HG03139 (cell line): ENCODE measurements at regions not wholly inside any gene's neighbourhood (a gene's known extent, or its start where the extent isn't known, plus 50 kb on each side); places are given as distances from the start of the nearest gene placed in this dataset.
"Not testable (repeated sequence)": the region's sequence is repeated elsewhere in the genome, so short reads cannot be mapped to it uniquely, and the experiment has no call there.

Experiments used
- ATAC-seq: cut with Tn5 transposase; IDR thresholded peaks from one replicate; pipeline ENCODE4 v1.9.1; 2021; ENCODE audit not compliant: unreplicated experiment

GRCh38 chr5:85647349-85648127 lies 970.2 kb upstream of the COX7C start:
- ATAC-seq = no peak

- no peak for ATAC-seq
Measured at GRCh38 chr5:85648495-85648894, 969.2 kb upstream of the COX7C start.

GRCh38 chr5:85651731-85652130 lies 966.0 kb upstream of the COX7C start:
- no peak for ATAC-seq

- not testable (repeated sequence) for ATAC-seq
Measured at GRCh38 chr5:85654144-85654543, 963.6 kb upstream of the COX7C start.

GRCh38 chr5:85656050-85656449 lies 961.7 kb upstream of the COX7C start:
- ATAC-seq = no peak

GRCh38 chr5:85657328-85657727 lies 960.4 kb upstream of the COX7C start:
- ATAC-seq = not testable (repeated sequence)

GRCh38 chr5:85662969-85663707 lies 954.6 kb upstream of the COX7C start:
- ATAC-seq = not testable (repeated sequence)

- ATAC-seq = no peak
Measured at GRCh38 chr5:85663708-85664031, 954.1 kb upstream of the COX7C start.

GRCh38 chr5:85670417-85670816 lies 947.3 kb upstream of the COX7C start:
- ATAC-seq = no peak

- no peak for ATAC-seq
Measured at GRCh38 chr5:85671223-85671970, 946.3 kb upstream of the COX7C start.

- ATAC-seq = no peak
Measured at GRCh38 chr5:85681871-85682270, 935.9 kb upstream of the COX7C start.

- ATAC-seq = no peak
Measured at GRCh38 chr5:85684351-85684750, 933.4 kb upstream of the COX7C start.

- ATAC-seq = no peak
Measured at GRCh38 chr5:85703296-85703695, 914.4 kb upstream of the COX7C start.

- ATAC-seq = no peak
Measured at GRCh38 chr5:85709728-85710127, 908.0 kb upstream of the COX7C start.

GRCh38 chr5:85716344-85717202 lies 901.2 kb upstream of the COX7C start:
- ATAC-seq = no peak

GRCh38 chr5:85717203-85717563 lies 900.6 kb upstream of the COX7C start:
- no peak for ATAC-seq

GRCh38 chr5:85732185-85732584 lies 885.6 kb upstream of the COX7C start:
- ATAC-seq = no peak

GRCh38 chr5:85741972-85742371 lies 875.8 kb upstream of the COX7C start:
- no peak for ATAC-seq

GRCh38 chr5:85760519-85760918 lies 857.2 kb upstream of the COX7C start:
- no peak for ATAC-seq

GRCh38 chr5:85769347-85769746 lies 848.4 kb upstream of the COX7C start:
- ATAC-seq = no peak

- no peak for ATAC-seq
Measured at GRCh38 chr5:85784746-85785145, 833.0 kb upstream of the COX7C start.
